ENCODE measurements at regions not wholly inside any gene's neighbourhood (a gene's known extent, or its start where the extent isn't known, plus 50 kb on each side); places are given as distances from the start of the nearest gene placed in this dataset.

DNA sequence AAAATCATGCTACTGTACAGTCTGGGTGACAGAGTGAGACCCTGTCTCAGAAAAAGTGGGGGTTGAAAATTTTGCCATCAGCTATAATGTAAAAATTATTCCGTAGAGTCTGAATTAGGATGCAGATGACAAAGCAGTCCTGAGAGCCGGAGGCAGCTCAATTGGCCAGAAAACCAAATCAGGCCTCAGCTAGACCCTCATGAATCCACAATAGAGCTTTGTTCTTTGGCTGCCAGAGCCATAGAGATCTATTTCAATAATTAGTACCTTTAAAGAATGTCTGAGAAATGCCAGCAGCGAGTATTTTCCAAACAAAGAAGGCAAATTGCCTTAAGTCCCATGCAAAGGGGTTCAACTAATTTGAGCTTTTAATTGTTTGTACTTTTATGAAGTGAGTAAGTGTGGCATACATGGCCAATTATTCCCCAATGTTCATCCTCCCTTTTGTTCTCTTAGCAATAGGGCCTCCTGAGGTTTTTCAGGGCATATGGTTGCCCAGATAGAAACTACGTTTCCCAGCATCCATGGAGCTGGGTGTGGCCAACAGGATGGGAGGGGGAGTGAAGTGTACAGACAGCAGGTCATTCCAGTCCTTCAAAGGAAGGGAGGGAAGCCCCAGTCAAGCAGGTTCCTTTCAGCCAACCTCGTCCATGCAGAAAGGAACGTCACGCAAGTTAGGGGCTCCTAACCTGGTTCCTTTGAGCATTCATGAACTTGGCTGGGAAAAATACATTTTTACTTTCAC, 211.3 kb upstream of the APCDD1 start:
- Histone ChIP-seq H3K4me1 (ENCODE audit: control extremely low read depth in 1 of 4, control insufficient read depth in 4 of 4, insufficient read depth in 4 of 4, low read length in 3 of 4) (peaks cover 0 to 21% (median 17%) of the 10 kb centered on the region in 4 experiments), H3K27ac (ENCODE audit: insufficient read depth in 1 of 2, low read depth in 1 of 2, low read length in 2 of 2, poor library complexity in 1 of 2, severe bottlenecking in 2 of 2) (no peak overlapping the region), H3K36me3 (ENCODE audit: control insufficient read depth in 4 of 4, insufficient read depth in 4 of 4, low read length in 3 of 4) (no peaks in the 10 kb centered on the region), H3K4me3 (ENCODE audit: control insufficient read depth in 1 of 7, extremely low read depth in 1 of 7, insufficient read depth in 4 of 7, low read depth in 2 of 7, low read length in 6 of 7) (no peak overlapping the region), H3K9me3 (ENCODE audit: control extremely low read depth in 1 of 5, control insufficient read depth in 4 of 5, insufficient read depth in 2 of 5, low read depth in 1 of 5, low read length in 4 of 5) (no peaks in the 10 kb centered on the region), H3K27me3 (replicated peaks in 2 of 5; ENCODE audit: control insufficient read depth in 4 of 5, insufficient read depth in 5 of 5, low read length in 4 of 5) (no peaks in the 10 kb centered on the region)
- ChIA-PET POLR2A (no interaction called here), CTCF (interaction anchor here (1.2 kb wide), 1 partner anchor 10 kb away, joined by 3 read pairs; no protein-coding TSS in a partner anchor)
- DNase-seq: no peak
- 93% methylated on average over 6 of the region's 7 CpGs for WGBS (ENCODE audit: insufficient coverage)

DNA sequence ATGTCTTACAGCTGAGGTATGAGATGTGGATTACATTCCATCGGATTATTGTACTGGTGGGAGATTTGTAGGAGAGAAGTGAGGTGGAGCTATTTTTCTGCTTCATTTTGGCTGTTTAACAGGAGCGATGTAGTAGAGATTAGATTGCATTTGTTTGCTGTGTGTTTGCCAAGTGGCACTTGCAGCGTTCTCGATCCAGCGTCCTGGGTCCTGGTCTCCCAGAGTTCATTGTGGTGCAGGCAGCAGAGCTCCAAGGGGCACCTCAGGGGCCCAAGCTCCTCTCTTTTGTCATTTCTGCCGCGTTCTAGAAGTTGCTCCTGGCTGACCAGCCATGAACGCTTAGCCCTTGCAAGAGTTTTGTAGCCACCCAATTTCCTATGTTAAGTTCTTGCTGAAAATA, 210.1 kb upstream of the APCDD1 start:
- WGBS (ENCODE audit: insufficient coverage): 100% methylated on average over 7 of the region's 8 CpGs
- no peaks in the 10 kb centered on the region for H3K36me3 ChIP-seq (ENCODE audit: control insufficient read depth in 4 of 4, insufficient read depth in 4 of 4, low read length in 3 of 4)
- CTCF ChIA-PET: interaction anchor here (1.2 kb wide), 1 partner anchor 9 kb away, joined by 3 read pairs; no protein-coding TSS in a partner anchor
- POLR2A ChIA-PET: no interaction called here
- DNase-seq: no peak
- H3K9me3 ChIP-seq (ENCODE audit: control extremely low read depth in 1 of 5, control insufficient read depth in 4 of 5, insufficient read depth in 2 of 5, low read depth in 1 of 5, low read length in 4 of 5): no peaks in the 10 kb centered on the region
- peaks cover 0 to 17% (median 13%) of the 10 kb centered on the region in 4 experiments for H3K4me1 ChIP-seq (ENCODE audit: control extremely low read depth in 1 of 4, control insufficient read depth in 4 of 4, insufficient read depth in 4 of 4, low read length in 3 of 4)
- no peak overlapping the region for H3K27ac ChIP-seq (ENCODE audit: insufficient read depth in 1 of 2, low read depth in 1 of 2, low read length in 2 of 2, poor library complexity in 1 of 2, severe bottlenecking in 2 of 2)
- no peak overlapping the region for H3K4me3 ChIP-seq (ENCODE audit: control insufficient read depth in 1 of 7, extremely low read depth in 1 of 7, insufficient read depth in 4 of 7, low read depth in 2 of 7, low read length in 6 of 7)
- no peaks in the 10 kb centered on the region for H3K27me3 ChIP-seq (replicated peaks in 2 of 5; ENCODE audit: control insufficient read depth in 4 of 5, insufficient read depth in 5 of 5, low read length in 4 of 5)

- Histone ChIP-seq H3K36me3 (ENCODE audit: control insufficient read depth in 4 of 4, insufficient read depth in 4 of 4, low read length in 3 of 4) (no peaks in the 10 kb centered on the region), H3K4me3 (ENCODE audit: control insufficient read depth in 1 of 7, extremely low read depth in 1 of 7, insufficient read depth in 4 of 7, low read depth in 2 of 7, low read length in 6 of 7) (no peak overlapping the region), H3K4me1 (ENCODE audit: control extremely low read depth in 1 of 4, control insufficient read depth in 4 of 4, insufficient read depth in 4 of 4, low read length in 3 of 4) (peaks cover 0 to 9% (median 4%) of the 10 kb centered on the region in 4 experiments), H3K27me3 (replicated peaks in 2 of 5; ENCODE audit: control insufficient read depth in 4 of 5, insufficient read depth in 5 of 5, low read length in 4 of 5) (no peaks in the 10 kb centered on the region), H3K9me3 (ENCODE audit: control extremely low read depth in 1 of 5, control insufficient read depth in 4 of 5, insufficient read depth in 2 of 5, low read depth in 1 of 5, low read length in 4 of 5) (no peaks in the 10 kb centered on the region), H3K27ac (ENCODE audit: insufficient read depth in 1 of 2, low read depth in 1 of 2, low read length in 2 of 2, poor library complexity in 1 of 2, severe bottlenecking in 2 of 2) (no peak overlapping the region)
- ChIA-PET POLR2A (no interaction called here), CTCF (interaction anchor here (2.1 kb wide), 1 partner anchor 10 kb away, joined by 5 read pairs; no protein-coding TSS in a partner anchor)
- WGBS (ENCODE audit: insufficient coverage): 98% methylated on average over 11 of the region's 11 CpGs
- DNase-seq: no peak
Measured at GRCh38 chr18:10245031-10245845, 209.2 kb upstream of the APCDD1 start.

- H3K4me3 ChIP-seq (ENCODE audit: control insufficient read depth in 1 of 7, extremely low read depth in 1 of 7, insufficient read depth in 4 of 7, low read depth in 2 of 7, low read length in 6 of 7): no peak overlapping the region
- no peaks in the 10 kb centered on the region for H3K27me3 ChIP-seq (replicated peaks in 2 of 5; ENCODE audit: control insufficient read depth in 4 of 5, insufficient read depth in 5 of 5, low read length in 4 of 5)
- 98% methylated on average over 6 of the region's 6 CpGs for WGBS (ENCODE audit: insufficient coverage)
- ChIA-PET POLR2A (no interaction called here), CTCF (interaction anchor here (1.7 to 2.1 kb wide), 2 partner anchors 10 to 11 kb away, joined by 3 to 5 read pairs; no protein-coding TSS in a partner anchor)
- no peak overlapping the region for H3K27ac ChIP-seq (ENCODE audit: insufficient read depth in 1 of 2, low read depth in 1 of 2, low read length in 2 of 2, poor library complexity in 1 of 2, severe bottlenecking in 2 of 2)
- DNase-seq: no peak
- no peaks in the 10 kb centered on the region for H3K9me3 ChIP-seq (ENCODE audit: control extremely low read depth in 1 of 5, control insufficient read depth in 4 of 5, insufficient read depth in 2 of 5, low read depth in 1 of 5, low read length in 4 of 5)
- peaks cover 0 to 8% (median 3%) of the 10 kb centered on the region in 4 experiments for H3K4me1 ChIP-seq (ENCODE audit: control extremely low read depth in 1 of 4, control insufficient read depth in 4 of 4, insufficient read depth in 4 of 4, low read length in 3 of 4)
- H3K36me3 ChIP-seq (ENCODE audit: control insufficient read depth in 4 of 4, insufficient read depth in 4 of 4, low read length in 3 of 4): no peaks in the 10 kb centered on the region
Measured at GRCh38 chr18:10245846-10246175, 208.6 kb upstream of the APCDD1 start.

GRCh38 chr18:10247021-10247741, 207.3 kb upstream of the APCDD1 start:
- H3K27me3 ChIP-seq (replicated peaks in 2 of 5; ENCODE audit: control insufficient read depth in 4 of 5, insufficient read depth in 5 of 5, low read length in 4 of 5): no peaks in the 10 kb centered on the region
- H3K9me3 ChIP-seq (ENCODE audit: control extremely low read depth in 1 of 5, control insufficient read depth in 4 of 5, insufficient read depth in 2 of 5, low read depth in 1 of 5, low read length in 4 of 5): no peaks in the 10 kb centered on the region
- no peak overlapping the region for H3K27ac ChIP-seq (ENCODE audit: insufficient read depth in 1 of 2, low read depth in 1 of 2, low read length in 2 of 2, poor library complexity in 1 of 2, severe bottlenecking in 2 of 2)
- no peaks in the 10 kb centered on the region for H3K36me3 ChIP-seq (ENCODE audit: control insufficient read depth in 4 of 4, insufficient read depth in 4 of 4, low read length in 3 of 4)
- 72% methylated on average over 15 of the region's 21 CpGs for WGBS (ENCODE audit: insufficient coverage)
- H3K4me3 ChIP-seq (ENCODE audit: control insufficient read depth in 1 of 7, extremely low read depth in 1 of 7, insufficient read depth in 4 of 7, low read depth in 2 of 7, low read length in 6 of 7): no peak overlapping the region
- ChIA-PET CTCF (interaction anchor here (1.7 to 2.1 kb wide), 2 partner anchors 8 to 12 kb away, joined by 3 to 5 read pairs; no protein-coding TSS in a partner anchor), POLR2A (no interaction called here)
- no peak for DNase-seq
- peaks cover 0 to 10% (median 3%) of the 10 kb centered on the region in 4 experiments for H3K4me1 ChIP-seq (ENCODE audit: control extremely low read depth in 1 of 4, control insufficient read depth in 4 of 4, insufficient read depth in 4 of 4, low read length in 3 of 4)

DNA sequence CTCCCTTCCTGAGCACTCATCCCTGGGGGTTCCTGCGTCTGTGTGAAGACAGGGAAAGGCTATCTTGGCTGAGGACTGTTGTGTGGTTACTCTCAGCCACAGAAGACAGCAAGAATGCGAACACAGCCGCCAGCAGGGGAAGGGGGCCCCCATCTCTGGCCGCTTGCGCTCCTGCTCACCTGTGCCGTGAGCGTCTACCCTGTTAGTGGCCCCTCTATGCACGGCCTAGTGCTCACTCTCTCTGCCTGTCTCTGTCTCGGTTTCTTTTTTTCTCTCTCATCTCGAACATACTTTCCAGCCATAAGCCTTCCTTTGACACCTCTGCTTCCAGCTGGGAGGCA, 206.7 kb upstream of the APCDD1 start:
- Histone ChIP-seq H3K4me3 (ENCODE audit: control insufficient read depth in 1 of 7, extremely low read depth in 1 of 7, insufficient read depth in 4 of 7, low read depth in 2 of 7, low read length in 6 of 7) (no peak overlapping the region), H3K27ac (ENCODE audit: insufficient read depth in 1 of 2, low read depth in 1 of 2, low read length in 2 of 2, poor library complexity in 1 of 2, severe bottlenecking in 2 of 2) (no peak overlapping the region), H3K4me1 (ENCODE audit: control extremely low read depth in 1 of 4, control insufficient read depth in 4 of 4, insufficient read depth in 4 of 4, low read length in 3 of 4) (peaks cover 0 to 10% (median 3%) of the 10 kb centered on the region in 4 experiments), H3K27me3 (replicated peaks in 2 of 5; ENCODE audit: control insufficient read depth in 4 of 5, insufficient read depth in 5 of 5, low read length in 4 of 5) (no peaks in the 10 kb centered on the region), H3K9me3 (ENCODE audit: control extremely low read depth in 1 of 5, control insufficient read depth in 4 of 5, insufficient read depth in 2 of 5, low read depth in 1 of 5, low read length in 4 of 5) (no peaks in the 10 kb centered on the region), H3K36me3 (ENCODE audit: control insufficient read depth in 4 of 4, insufficient read depth in 4 of 4, low read length in 3 of 4) (no peaks in the 10 kb centered on the region)
- ChIA-PET CTCF (interaction anchor here (1.7 kb wide), 1 partner anchor 13 kb away, joined by 3 read pairs; no protein-coding TSS in a partner anchor), POLR2A (no interaction called here)
- WGBS (ENCODE audit: insufficient coverage): 87% methylated on average over 7 of the region's 10 CpGs
- no peak for DNase-seq

All from common myeloid progenitor, CD34-positive (primary cell).